ENCODE measurements at regions not wholly inside any gene's neighbourhood (a gene's known extent, or its start where the extent isn't known, plus 50 kb on each side); places are given as distances from the start of the nearest gene placed in this dataset.
"Not testable (repeated sequence)": the region's sequence is repeated elsewhere in the genome, so short reads cannot be mapped to it uniquely, and the experiment has no call there.

- H3K27ac ChIP-seq (ENCODE audit: low read depth, low read length); H2AK5ac ChIP-seq (ENCODE audit: low read depth, low read length); H3K23ac ChIP-seq (ENCODE audit: insufficient read length); H3K36me3 ChIP-seq (ENCODE audit: control insufficient read depth in 2 of 4, insufficient read depth in 4 of 4, low read length in 3 of 4); H3K79me2 ChIP-seq (ENCODE audit: control insufficient read depth in 1 of 2, insufficient read depth in 2 of 2, low read length in 2 of 2); H4K8ac ChIP-seq (ENCODE audit: extremely low read depth, insufficient read depth, low read length); H2BK15ac ChIP-seq (ENCODE audit: low read length); H3K14ac ChIP-seq (ENCODE audit: insufficient read length); H3K4me1 ChIP-seq (replicated peaks in 1 of 4; ENCODE audit: control insufficient read depth in 3 of 4, insufficient read depth in 4 of 4, low read length in 3 of 4); H4K5ac ChIP-seq (ENCODE audit: insufficient read length, low read depth, low read length); H3K23me2 ChIP-seq (ENCODE audit: low read depth, low read length); H3K9me3 ChIP-seq (ENCODE audit: insufficient read depth in 2 of 2, low read depth in 1 of 2, low read length in 1 of 2); H3K4ac ChIP-seq (replicated peaks; ENCODE audit: insufficient read length, low read depth, low read length); H4K91ac ChIP-seq (replicated peaks; ENCODE audit: insufficient read length, low read length); POLR2A ChIA-PET (ENCODE audit: partially characterized antibody); H2BK120ac ChIP-seq (replicated peaks; ENCODE audit: low read depth, low read length); H3K27me3 ChIP-seq (replicated peaks in 1 of 4; ENCODE audit: control insufficient read depth in 3 of 4, extremely low read depth in 1 of 4, insufficient read depth in 3 of 4, low read length in 3 of 4); H3K18ac ChIP-seq (ENCODE audit: extremely low read depth, low read length); H2BK20ac ChIP-seq (ENCODE audit: low read length); H2BK5ac ChIP-seq (ENCODE audit: low read depth, low read length); H3K56ac ChIP-seq (replicated peaks; ENCODE audit: insufficient read length, low read depth, low read length); FAIRE-seq; H2BK12ac ChIP-seq (ENCODE audit: low read depth, low read length); H3K9ac ChIP-seq (replicated peaks in 1 of 4; ENCODE audit: extremely low read depth in 1 of 4, low read depth in 3 of 4, low read length in 3 of 4); H3K79me1 ChIP-seq (ENCODE audit: low read depth, low read length); H4K20me1 ChIP-seq (replicated peaks in 1 of 2; ENCODE audit: control insufficient read depth in 1 of 2, insufficient read depth in 2 of 2, low read length in 2 of 2): not testable (repeated sequence)
- Histone ChIP-seq H3K4me3 (ENCODE audit: extremely low read depth in 1 of 4, insufficient read depth in 2 of 4, low read depth in 3 of 4, low read length in 4 of 4) (peak overlapping the region; percentile 59 to 77 (median 74); a peak in 7 of 8 replicates), H3K4me2 (ENCODE audit: insufficient read depth in 1 of 2, low read depth in 2 of 2, low read length in 2 of 2) (peak overlapping the region; percentile 33 to 37; a peak in 2 of 4 replicates), H2AFZ (ENCODE audit: low read length) (peak overlapping the region; percentile 99)
- 70% methylated on average over 9 of the region's 9 CpGs; no CpG with 5 or more reads in 1 of the 2 experiments for WGBS, 2 experiments (ENCODE audit: extremely low coverage in 1 of 2, insufficient coverage in 1 of 2, insufficient read length in 1 of 2, insufficient replicate concordance in 2 of 2, low coverage in 1 of 2, low lambda C conversion rate in 2 of 2, missing lambda C conversion rate in 1 of 2)
- CTCF ChIA-PET (ENCODE audit: partially characterized antibody) = interaction anchor here (0.6 to 0.9 kb wide), 3 partner anchors 10 to 534 kb away, joined by 3 to 4 read pairs (median 3); no protein-coding TSS in a partner anchor
- peak in 1 of 2 experiments; percentile 47 for DNase-seq (ENCODE audit: low read depth in 1 of 2, low spot score in 2 of 2)
Measured at GRCh38 chr11:122559218-122559617, 96.3 kb upstream of the UBASH3B start.

GRCh38 chr11:122557163-122557562 is 98.4 kb upstream of the UBASH3B start:
- DNase-seq (ENCODE audit: low read depth in 1 of 2, low spot score in 2 of 2); H3K36me3 ChIP-seq (ENCODE audit: control insufficient read depth in 2 of 4, insufficient read depth in 4 of 4, low read length in 3 of 4); H3K18ac ChIP-seq (ENCODE audit: extremely low read depth, low read length); H3K9ac ChIP-seq (replicated peaks in 1 of 4; ENCODE audit: extremely low read depth in 1 of 4, low read depth in 3 of 4, low read length in 3 of 4); H2BK15ac ChIP-seq (ENCODE audit: low read length); H2AK5ac ChIP-seq (ENCODE audit: low read depth, low read length); H3K56ac ChIP-seq (replicated peaks; ENCODE audit: insufficient read length, low read depth, low read length); H3K23ac ChIP-seq (ENCODE audit: insufficient read length); H2BK120ac ChIP-seq (replicated peaks; ENCODE audit: low read depth, low read length); H2BK5ac ChIP-seq (ENCODE audit: low read depth, low read length); POLR2A ChIA-PET (ENCODE audit: partially characterized antibody); H2BK12ac ChIP-seq (ENCODE audit: low read depth, low read length); H2BK20ac ChIP-seq (ENCODE audit: low read length); H4K5ac ChIP-seq (ENCODE audit: insufficient read length, low read depth, low read length); H3K79me2 ChIP-seq (ENCODE audit: control insufficient read depth in 1 of 2, insufficient read depth in 2 of 2, low read length in 2 of 2); FAIRE-seq; H4K8ac ChIP-seq (ENCODE audit: extremely low read depth, insufficient read depth, low read length); H3K4me1 ChIP-seq (replicated peaks in 1 of 4; ENCODE audit: control insufficient read depth in 3 of 4, insufficient read depth in 4 of 4, low read length in 3 of 4); H3K27me3 ChIP-seq (replicated peaks in 1 of 4; ENCODE audit: control insufficient read depth in 3 of 4, extremely low read depth in 1 of 4, insufficient read depth in 3 of 4, low read length in 3 of 4); H3K14ac ChIP-seq (ENCODE audit: insufficient read length); H3K4ac ChIP-seq (replicated peaks; ENCODE audit: insufficient read length, low read depth, low read length); H3K23me2 ChIP-seq (ENCODE audit: low read depth, low read length); H3K27ac ChIP-seq (ENCODE audit: low read depth, low read length); H4K20me1 ChIP-seq (replicated peaks in 1 of 2; ENCODE audit: control insufficient read depth in 1 of 2, insufficient read depth in 2 of 2, low read length in 2 of 2); H3K79me1 ChIP-seq (ENCODE audit: low read depth, low read length); H3K9me3 ChIP-seq (ENCODE audit: insufficient read depth in 2 of 2, low read depth in 1 of 2, low read length in 1 of 2); H4K91ac ChIP-seq (replicated peaks; ENCODE audit: insufficient read length, low read length): not testable (repeated sequence)
- 88% methylated on average over 6 of the region's 6 CpGs; no CpG with 5 or more reads in 1 of the 2 experiments for WGBS, 2 experiments (ENCODE audit: extremely low coverage in 1 of 2, insufficient coverage in 1 of 2, insufficient read length in 1 of 2, insufficient replicate concordance in 2 of 2, low coverage in 1 of 2, low lambda C conversion rate in 2 of 2, missing lambda C conversion rate in 1 of 2)
- peak overlapping the region in 2 of 4 experiments; percentile 24 to 57; a peak in 3 of 8 replicates for H3K4me3 ChIP-seq (ENCODE audit: extremely low read depth in 1 of 4, insufficient read depth in 2 of 4, low read depth in 3 of 4, low read length in 4 of 4)
- H3K4me2 ChIP-seq (ENCODE audit: insufficient read depth in 1 of 2, low read depth in 2 of 2, low read length in 2 of 2) = peak overlapping the region; percentile 33 to 52; a peak in 1 of 4 replicates
- peak overlapping the region; percentile 76 for H2AFZ ChIP-seq (ENCODE audit: low read length)
- CTCF ChIA-PET (ENCODE audit: partially characterized antibody) = interaction anchor here (0.6 to 2.4 kb wide), 12 partner anchors 11 to 1066 kb away, joined by 3 to 12 read pairs (median 4); no protein-coding TSS in a partner anchor

Data from H1 (cell line).